OCI-LY3 (cell line): ENCODE measurements at regions not wholly inside any gene's neighbourhood (a gene's known extent, or its start where the extent isn't known, plus 50 kb on each side); places are given as distances from the start of the nearest gene placed in this dataset.

Experiments
- H2AFZ ChIP-seq: fragments of 200-600, 300-600 bp; shearing (Covaris generic); 2 replicates; pipeline ENCODE4 v1.6.0; 2014; ENCODE audit warnings: antibody characterized with exemption, low read depth, low read length
- H3K27ac ChIP-seq: fragments of 200-600, 300-600 bp; sonication (generic); 2 replicates; pipeline ENCODE4 v1.5.1; 2014; ENCODE audit warnings: mild to moderate bottlenecking, low read length, moderate library complexity, mixed read lengths
- H3K27me3 ChIP-seq: fragments of 200-600, 300-600 bp; sonication (generic); 2 replicates; pipeline ENCODE4 v1.6.1; 2014; ENCODE audit warnings: low read depth, low read length, mixed read lengths
- H3K36me3 ChIP-seq: fragments of 200-600, 300-600 bp; sonication (generic); replicated peaks from 2 replicates; pipeline ENCODE3; 2014; ENCODE audit warnings: low read depth, low read length, mixed read lengths
- H3K4me1 ChIP-seq: fragments of 300-600, 200-600 bp; sonication (generic); 2 replicates; pipeline ENCODE4 v1.6.1; 2014; ENCODE audit warnings: low read length, mixed read lengths
- H3K4me2 ChIP-seq: fragments of 200-600, 300-600 bp; sonication (generic); 2 replicates; pipeline ENCODE4 v1.6.1; 2014; ENCODE audit warnings: low read length, mixed read lengths
- H3K4me3 ChIP-seq: fragments of 300-600, 200-600 bp; sonication (generic); 2 replicates; pipeline ENCODE4 v1.5.1; 2014; ENCODE audit warnings: antibody characterized with exemption, mild to moderate bottlenecking, low read length, moderate library complexity
- H3K79me2 ChIP-seq: fragments of 300-600, 200-600 bp; shearing (Covaris generic); 2 replicates; pipeline ENCODE4 v1.6.1; 2014; ENCODE audit warnings: mild to moderate bottlenecking, low read length, mixed read lengths
- H3K9ac ChIP-seq: fragments of 300-600, 200-600 bp; shearing (Covaris generic); 2 replicates; pipeline ENCODE4 v1.6.0; 2014; ENCODE audit warnings: mild to moderate bottlenecking, low read length, moderate library complexity
- H3K9me3 ChIP-seq: fragments of 200-600, 300-600 bp; shearing (Covaris generic); 2 replicates; pipeline ENCODE4 v1.6.1; 2014; ENCODE audit warnings: low read length, mixed read lengths; ENCODE audit not compliant: insufficient read depth
- H4K20me1 ChIP-seq: fragments of 200-600, 300-600 bp; sonication (generic); 2 replicates; pipeline ENCODE4 v1.6.1; 2016; ENCODE audit warnings: low read length, mixed read lengths; ENCODE audit not compliant: insufficient read depth
- EZH2phosphoT487 ChIP-seq: fragments of 200-600 bp; shearing (Covaris generic); IDR thresholded peaks from 2 replicates; pipeline ENCODE4 v1.6.1; 2018; ENCODE audit warnings: antibody characterized with exemption, mixed run types, low read depth
- TF ChIP-seq, protein P1 (sequence below): fragments of 200-600, 300-600 bp; sonication (generic); IDR thresholded peaks from 2 replicates; pipeline ENCODE4 v1.5.1; 2014; ENCODE audit warnings: antibody characterized with exemption, low read length, low read depth

DNA sequence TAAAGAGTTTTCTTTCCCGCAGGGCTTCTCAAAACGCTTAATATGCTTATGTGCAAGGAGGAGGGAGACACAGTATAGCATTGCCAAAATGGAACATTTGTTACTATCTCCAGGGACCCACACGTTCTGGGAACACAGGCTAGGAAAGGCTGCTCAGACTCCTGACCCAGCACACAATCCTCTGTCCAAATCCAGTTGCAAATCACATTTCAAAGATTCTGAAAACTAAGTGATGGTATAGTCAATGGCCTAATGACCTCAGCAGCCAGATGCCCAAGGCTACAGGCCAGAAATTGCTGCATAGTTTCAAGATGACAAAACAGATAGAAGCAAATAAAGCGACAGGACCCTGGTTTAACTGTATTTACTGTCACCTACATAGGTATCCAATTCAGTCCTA, 97.0 kb upstream of the GRIP1 start:
- TF ChIP-seq, protein P1, sequence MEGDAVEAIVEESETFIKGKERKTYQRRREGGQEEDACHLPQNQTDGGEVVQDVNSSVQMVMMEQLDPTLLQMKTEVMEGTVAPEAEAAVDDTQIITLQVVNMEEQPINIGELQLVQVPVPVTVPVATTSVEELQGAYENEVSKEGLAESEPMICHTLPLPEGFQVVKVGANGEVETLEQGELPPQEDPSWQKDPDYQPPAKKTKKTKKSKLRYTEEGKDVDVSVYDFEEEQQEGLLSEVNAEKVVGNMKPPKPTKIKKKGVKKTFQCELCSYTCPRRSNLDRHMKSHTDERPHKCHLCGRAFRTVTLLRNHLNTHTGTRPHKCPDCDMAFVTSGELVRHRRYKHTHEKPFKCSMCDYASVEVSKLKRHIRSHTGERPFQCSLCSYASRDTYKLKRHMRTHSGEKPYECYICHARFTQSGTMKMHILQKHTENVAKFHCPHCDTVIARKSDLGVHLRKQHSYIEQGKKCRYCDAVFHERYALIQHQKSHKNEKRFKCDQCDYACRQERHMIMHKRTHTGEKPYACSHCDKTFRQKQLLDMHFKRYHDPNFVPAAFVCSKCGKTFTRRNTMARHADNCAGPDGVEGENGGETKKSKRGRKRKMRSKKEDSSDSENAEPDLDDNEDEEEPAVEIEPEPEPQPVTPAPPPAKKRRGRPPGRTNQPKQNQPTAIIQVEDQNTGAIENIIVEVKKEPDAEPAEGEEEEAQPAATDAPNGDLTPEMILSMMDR = no peak
- no peak for TF ChIP-seq EZH2phosphoT487
- H3K9me3 ChIP-seq = no peaks in the 10 kb centered on the region

DNA sequence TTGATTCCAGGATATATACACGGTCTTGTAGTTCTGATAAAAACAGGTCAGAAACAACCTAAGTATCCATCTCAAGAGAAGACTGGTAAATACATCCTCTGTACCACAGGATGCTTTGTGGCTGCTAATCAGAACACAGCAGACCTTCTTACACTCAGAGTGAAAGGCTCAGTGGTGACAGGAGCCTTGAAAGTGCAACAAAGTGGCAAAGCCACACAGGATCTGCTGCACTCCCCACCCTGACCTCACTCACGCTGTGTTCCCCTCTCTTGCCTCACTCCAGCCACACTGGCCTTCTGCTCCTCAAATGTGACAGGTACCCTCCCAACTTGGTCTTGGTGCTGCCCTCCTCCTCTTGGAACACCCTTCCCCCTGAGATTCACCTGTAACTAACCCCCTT, 98.1 kb upstream of the GRIP1 start:
- no peak for TF ChIP-seq EZH2phosphoT487
- TF ChIP-seq, protein P1 = no peak
- no peak overlapping the region for H3K4me2 ChIP-seq
- no peak overlapping the region for H3K4me3 ChIP-seq
- H3K4me1 ChIP-seq = no peaks in the 10 kb centered on the region
- no peak overlapping the region for H2AFZ ChIP-seq
- no peaks in the 10 kb centered on the region for H3K36me3 ChIP-seq
- no peaks in the 10 kb centered on the region for H3K79me2 ChIP-seq
- H3K9ac ChIP-seq = no peak overlapping the region
- H3K27ac ChIP-seq = no peak overlapping the region
- H4K20me1 ChIP-seq = no peaks in the 10 kb centered on the region
- H3K27me3 ChIP-seq = no peaks in the 10 kb centered on the region
- H3K9me3 ChIP-seq = no peaks in the 10 kb centered on the region

More for the DNA sequence above, 97.0 kb upstream of the GRIP1 start:
- Histone ChIP-seq H3K36me3 (no peaks in the 10 kb centered on the region), H3K27me3 (no peaks in the 10 kb centered on the region), H3K79me2 (no peaks in the 10 kb centered on the region), H3K4me3 (no peak overlapping the region), H3K4me1 (no peaks in the 10 kb centered on the region), H3K4me2 (no peak overlapping the region), H4K20me1 (no peaks in the 10 kb centered on the region), H2AFZ (no peak overlapping the region), H3K27ac (no peak overlapping the region), H3K9ac (no peak overlapping the region)

DNA sequence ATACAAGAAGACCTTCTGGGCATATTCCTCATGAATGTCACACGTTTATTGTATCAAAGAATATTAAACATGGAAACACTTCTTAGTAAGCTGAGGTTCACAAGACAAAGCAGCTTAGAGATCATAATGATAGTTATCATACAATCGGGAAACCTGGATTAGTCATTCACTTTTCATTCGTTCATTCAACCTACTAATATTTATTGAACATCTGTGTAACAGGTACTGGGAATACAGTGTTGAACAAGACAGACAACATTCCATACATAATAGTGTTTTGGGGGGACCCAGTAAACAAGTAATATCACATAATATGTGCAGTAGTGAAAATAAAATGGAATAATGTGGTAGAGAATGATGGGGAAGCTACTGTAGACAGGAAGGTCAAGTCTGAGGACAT, 100.6 kb upstream of the GRIP1 start:
- no peak overlapping the region for H3K4me2 ChIP-seq
- H4K20me1 ChIP-seq = no peaks in the 10 kb centered on the region
- H3K9me3 ChIP-seq = no peaks in the 10 kb centered on the region
- no peak overlapping the region for H3K9ac ChIP-seq
- no peak overlapping the region for H3K27ac ChIP-seq
- no peaks in the 10 kb centered on the region for H3K36me3 ChIP-seq
- H3K79me2 ChIP-seq = no peaks in the 10 kb centered on the region
- H3K27me3 ChIP-seq = no peaks in the 10 kb centered on the region
- no peak overlapping the region for H3K4me3 ChIP-seq
- no peaks in the 10 kb centered on the region for H3K4me1 ChIP-seq
- TF ChIP-seq, protein P1 = no peak
- no peak for TF ChIP-seq EZH2phosphoT487
- H2AFZ ChIP-seq = no peak overlapping the region

DNA sequence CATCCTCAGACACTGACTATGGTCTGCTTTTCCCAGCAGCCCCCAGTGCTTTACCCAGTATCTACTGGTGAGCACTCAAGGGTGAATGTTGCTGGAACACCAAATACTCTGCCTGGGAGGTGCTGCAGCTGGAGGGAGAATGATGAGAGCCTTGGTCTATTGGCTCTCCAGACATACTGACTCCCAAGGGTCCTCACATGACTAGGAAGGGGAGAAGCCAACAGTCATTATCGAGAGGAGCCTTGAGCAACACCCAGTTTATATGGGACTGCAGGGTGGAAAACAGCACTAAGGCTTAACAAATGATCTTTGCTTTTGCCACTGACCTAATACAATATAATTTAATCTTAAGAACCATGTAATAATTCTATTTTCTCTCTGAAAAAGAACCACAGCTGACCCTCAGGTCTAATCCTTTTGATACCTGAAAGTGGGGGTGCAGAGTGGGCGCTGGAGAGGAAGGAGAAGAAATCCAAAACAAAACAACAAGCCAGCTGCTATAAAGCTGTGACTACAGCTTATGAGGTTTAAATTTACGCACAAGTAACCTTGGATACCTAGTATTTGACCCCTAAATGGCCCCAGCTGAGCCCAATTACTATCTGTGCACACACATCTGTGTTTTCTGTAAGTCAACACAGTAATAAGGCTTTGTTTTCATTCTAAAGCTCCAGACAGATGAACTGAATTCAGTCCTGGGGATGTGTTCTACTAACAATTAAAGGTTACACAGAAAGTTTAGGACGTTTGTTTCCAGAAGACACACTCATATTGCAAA, 107.8 kb upstream of the GRIP1 start:
- Histone ChIP-seq H3K4me3 (no peak overlapping the region), H3K27ac (no peak overlapping the region), H3K4me1 (no peaks in the 10 kb centered on the region), H3K79me2 (no peaks in the 10 kb centered on the region), H3K36me3 (no peaks in the 10 kb centered on the region), H3K4me2 (no peak overlapping the region), H2AFZ (no peak overlapping the region), H3K9ac (no peak overlapping the region), H3K9me3 (no peaks in the 10 kb centered on the region), H3K27me3 (no peaks in the 10 kb centered on the region), H4K20me1 (no peaks in the 10 kb centered on the region)
- no peak for TF ChIP-seq EZH2phosphoT487
- TF ChIP-seq, protein P1 = no peak
